CD4-positive, CD25-positive, alpha-beta regulatory T cell (primary cell): ENCODE measurements at regions not wholly inside any gene's neighbourhood (a gene's known extent, or its start where the extent isn't known, plus 50 kb on each side); places are given as distances from the start of the nearest gene placed in this dataset.

Experiments
- ATAC-seq, 2 donors: fragments of 150-1000 bp; cut with Tn5 transposase; one replicate each; pipeline ENCODE4 v1.10.0; 2021; ENCODE audit warnings: low read depth in 2 of 2, moderate number of reproducible peaks in 2 of 2, moderate library complexity in 1 of 2
- DNase-seq, 3 donors: peaks; one replicate each; pipeline versions ENCODE4 v3.0.0 to v3.0.0-alpha.2; 2012 to 2022; ENCODE audit warnings: mixed read lengths in 1 of 3
- H3K27ac ChIP-seq: one replicate; pipeline ENCODE4 v1.7.0; 2013; ENCODE audit warnings: mild to moderate bottlenecking, low read length; ENCODE audit not compliant: insufficient read depth, poor library complexity, severe bottlenecking
- H3K27me3 ChIP-seq: one replicate; pipeline ENCODE4 v1.7.0; 2013; ENCODE audit warnings: low read length; ENCODE audit not compliant: control insufficient read depth, insufficient read depth
- H3K36me3 ChIP-seq: one replicate; pipeline ENCODE4 v1.7.0; 2013; ENCODE audit warnings: mild to moderate bottlenecking, low read length, moderate library complexity; ENCODE audit not compliant: control insufficient read depth, insufficient read depth
- H3K4me1 ChIP-seq: 2 replicates; pipeline ENCODE4 v1.7.0; 2013; ENCODE audit warnings: mild to moderate bottlenecking, low read length; ENCODE audit not compliant: insufficient read depth, control insufficient read depth, poor library complexity, severe bottlenecking
- H3K4me3 ChIP-seq: one replicate; pipeline ENCODE4 v1.7.0; 2013; ENCODE audit warnings: low read depth, mild to moderate bottlenecking, low read length, moderate library complexity
- H3K9me3 ChIP-seq, 2 experiments: 1 replicate in 1 of 2; 2 replicates in 1 of 2; pipeline ENCODE4 v1.7.0; 2013; ENCODE audit warnings: low read length in 2 of 2, mild to moderate bottlenecking in 1 of 2, moderate library complexity in 1 of 2; ENCODE audit not compliant: control insufficient read depth in 2 of 2
- H3K27ac Mint-ChIP-seq, 3 donors: one replicate each; pipeline ENCODE4 v1.8.0; 2020 to 2022; ENCODE audit warnings: mild to moderate bottlenecking in 3 of 3, mixed read lengths in 3 of 3, moderate library complexity in 2 of 3
- H3K27me3 Mint-ChIP-seq: one replicate; pipeline ENCODE4 v1.8.0; 2022; ENCODE audit warnings: mild to moderate bottlenecking, mixed read lengths
- H3K36me3 Mint-ChIP-seq: one replicate; pipeline ENCODE4 v1.8.0; 2020; ENCODE audit warnings: mixed read lengths
- H3K4me1 Mint-ChIP-seq, 4 donors: one replicate each; pipeline ENCODE4 v1.8.0; 2020 to 2022; ENCODE audit warnings: mixed read lengths in 4 of 4, mild to moderate bottlenecking in 1 of 4
- H3K4me3 Mint-ChIP-seq, 4 donors: one replicate each; pipeline ENCODE4 v1.8.0; 2020 to 2022; ENCODE audit warnings: mild to moderate bottlenecking in 4 of 4, mixed read lengths in 4 of 4, moderate library complexity in 3 of 4
- H3K9me3 Mint-ChIP-seq, 7 donors: one replicate each; pipeline ENCODE4 v1.8.0; 2020 to 2022; ENCODE audit warnings: mixed read lengths in 7 of 7, mild to moderate bottlenecking in 3 of 7, moderate library complexity in 2 of 7

DNA sequence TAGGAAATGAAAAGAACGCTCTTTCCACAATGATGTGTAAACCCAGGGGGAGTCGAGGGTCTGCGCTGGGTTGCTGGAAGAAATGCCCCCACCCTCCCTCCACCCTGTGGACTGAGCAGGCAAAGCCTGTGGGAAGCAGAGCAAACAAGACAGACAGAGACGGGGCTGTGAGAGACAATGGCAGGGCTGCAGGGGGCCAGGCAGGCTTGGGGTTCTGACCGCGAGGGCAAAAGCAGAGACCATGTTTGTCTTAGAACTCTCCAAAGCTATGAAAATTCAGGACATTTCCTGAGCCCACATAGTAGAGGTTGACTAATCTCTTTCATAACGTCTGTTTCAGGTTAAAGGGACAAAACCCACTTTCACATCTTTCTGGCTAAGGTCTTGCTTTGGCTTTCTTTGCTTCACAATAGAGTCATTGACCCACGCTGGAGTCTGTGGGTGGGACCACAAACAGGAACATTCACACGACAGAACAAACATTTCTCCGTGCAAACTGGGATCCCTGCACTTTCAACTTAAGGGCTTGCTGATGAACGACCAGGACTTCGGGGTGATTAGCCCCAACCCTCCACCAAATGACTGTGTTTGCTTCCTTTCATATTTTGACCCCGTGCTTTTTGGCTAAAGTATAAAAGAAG, 156.0 kb upstream of the TPM1 start:
- ATAC-seq, result no peak
- peaks cover 16% of the 10 kb centered on the region for H3K27me3 Mint-ChIP-seq

DNA sequence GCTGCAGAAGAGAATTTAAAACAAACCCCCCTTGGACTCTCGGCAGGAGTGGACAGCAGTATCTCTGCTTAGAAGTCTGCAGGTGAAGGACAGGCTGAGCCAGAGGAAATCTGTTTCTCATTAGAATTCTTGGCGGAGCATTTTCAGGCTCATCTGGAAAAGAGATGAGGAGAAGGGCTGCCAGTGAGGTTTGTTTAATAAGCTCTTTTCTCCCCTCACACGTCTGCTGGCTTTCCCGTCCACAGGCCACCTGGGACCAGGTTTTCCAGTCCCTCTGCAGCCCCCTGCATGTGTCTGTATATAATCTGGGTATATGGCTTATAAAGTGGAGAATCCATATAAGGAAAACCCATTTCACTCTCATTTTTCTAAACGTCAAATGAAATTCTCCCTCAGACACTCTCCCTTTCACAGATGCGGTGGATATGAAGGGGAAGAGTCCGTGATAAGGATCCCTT, 155.4 kb upstream of the TPM1 start:
- H3K36me3 Mint-ChIP-seq, result no peaks in the 10 kb centered on the region
- H3K27me3 ChIP-seq, result peaks cover 3% of the 10 kb centered on the region
- no peaks in the 10 kb centered on the region for H3K9me3 ChIP-seq
- H3K4me1 Mint-ChIP-seq, result peaks cover 0 to 2% (median 0%) of the 10 kb centered on the region in 4 donors
- H3K4me3 ChIP-seq, result no peak overlapping the region
- H3K4me3 Mint-ChIP-seq, result no peak overlapping the region
- H3K36me3 ChIP-seq, result no peaks in the 10 kb centered on the region
- H3K27me3 Mint-ChIP-seq, result peaks cover 16% of the 10 kb centered on the region
- H3K27ac ChIP-seq, result no peak overlapping the region
- H3K27ac Mint-ChIP-seq, result no peak overlapping the region
- no peaks in the 10 kb centered on the region for H3K9me3 Mint-ChIP-seq
- no peak for ATAC-seq
- no peak for DNase-seq
- H3K4me1 ChIP-seq, result no peaks in the 10 kb centered on the region

More for the DNA sequence above, 156.0 kb upstream of the TPM1 start:
- Mint-ChIP-seq H3K27ac (no peak overlapping the region), H3K4me3 (no peak overlapping the region), H3K4me1 (peaks cover 0 to 2% (median 0%) of the 10 kb centered on the region in 4 donors), H3K36me3 (no peaks in the 10 kb centered on the region), H3K9me3 (no peaks in the 10 kb centered on the region)
- H3K4me1 ChIP-seq, result no peaks in the 10 kb centered on the region
- no peak overlapping the region for H3K27ac ChIP-seq
- no peak overlapping the region for H3K4me3 ChIP-seq
- peaks cover 2% of the 10 kb centered on the region for H3K27me3 ChIP-seq
- no peaks in the 10 kb centered on the region for H3K36me3 ChIP-seq
- H3K9me3 ChIP-seq, result no peaks in the 10 kb centered on the region
- DNase-seq, result no peak

DNA sequence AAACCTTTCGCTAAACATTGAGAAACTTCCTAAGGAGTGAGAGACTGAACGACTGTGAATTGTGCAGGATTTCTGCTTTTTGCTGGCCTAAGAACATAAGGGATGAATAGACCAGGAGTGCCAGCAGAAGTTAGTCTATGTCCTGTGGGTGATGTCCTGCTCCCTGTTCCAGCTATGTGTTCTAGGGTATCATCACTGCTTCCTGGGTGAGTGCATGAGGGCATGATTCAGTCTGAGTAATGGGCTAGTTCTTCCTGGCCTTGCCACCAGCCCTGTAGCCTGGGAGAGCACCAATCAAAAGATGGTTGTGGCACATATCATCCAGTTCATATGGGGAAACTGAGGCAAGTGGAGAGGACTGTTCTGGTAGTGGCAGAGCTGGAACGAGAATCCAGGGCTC, 153.9 kb upstream of the TPM1 start:
- H3K27ac ChIP-seq, result no peak overlapping the region
- DNase-seq, result no peak
- H3K36me3 Mint-ChIP-seq, result no peaks in the 10 kb centered on the region
- no peaks in the 10 kb centered on the region for H3K9me3 ChIP-seq
- H3K9me3 Mint-ChIP-seq, result no peaks in the 10 kb centered on the region
- H3K4me1 ChIP-seq, result no peaks in the 10 kb centered on the region
- no peak overlapping the region for H3K27ac Mint-ChIP-seq
- peaks cover 3% of the 10 kb centered on the region for H3K27me3 ChIP-seq
- ATAC-seq, result no peak
- H3K4me3 ChIP-seq, result no peak overlapping the region
- no peaks in the 10 kb centered on the region for H3K36me3 ChIP-seq
- no peaks in the 10 kb centered on the region for H3K4me1 Mint-ChIP-seq
- peaks cover 16% of the 10 kb centered on the region for H3K27me3 Mint-ChIP-seq
- no peak overlapping the region for H3K4me3 Mint-ChIP-seq

DNA sequence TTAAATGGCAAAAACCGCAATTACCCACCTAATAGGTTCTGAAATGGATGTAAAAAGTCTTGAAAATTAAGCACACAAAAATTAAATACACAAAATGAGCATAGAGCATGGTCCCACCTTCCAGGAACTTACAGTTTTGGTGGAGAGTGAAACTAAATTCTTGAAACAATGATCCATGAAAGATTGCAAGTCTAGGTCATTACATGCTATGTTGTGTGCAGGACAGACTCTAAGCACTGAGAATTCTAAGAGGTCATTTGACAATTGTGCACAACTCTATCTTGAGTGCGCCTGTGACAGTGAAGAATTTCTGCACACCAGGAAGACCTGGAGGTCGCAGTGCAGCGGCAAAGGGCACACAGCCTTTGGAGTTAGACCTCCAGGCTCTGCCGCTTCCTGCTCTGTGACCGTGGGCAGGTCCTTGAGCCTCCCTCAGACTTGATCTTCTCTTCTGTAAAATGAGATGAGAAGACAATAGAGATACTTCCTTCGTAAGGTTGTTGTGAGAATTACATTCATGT, 153.3 kb upstream of the TPM1 start:
- H3K36me3 ChIP-seq, result no peaks in the 10 kb centered on the region
- peaks cover 3% of the 10 kb centered on the region for H3K27me3 ChIP-seq
- H3K27ac ChIP-seq, result no peak overlapping the region
- ATAC-seq (no peak), DNase-seq (no peak)
- no peaks in the 10 kb centered on the region for H3K4me1 Mint-ChIP-seq
- H3K4me1 ChIP-seq, result no peaks in the 10 kb centered on the region
- H3K9me3 ChIP-seq, result no peaks in the 10 kb centered on the region
- no peak overlapping the region for H3K4me3 Mint-ChIP-seq
- H3K36me3 Mint-ChIP-seq, result no peaks in the 10 kb centered on the region
- no peaks in the 10 kb centered on the region for H3K9me3 Mint-ChIP-seq
- H3K27me3 Mint-ChIP-seq, result peaks cover 16% of the 10 kb centered on the region
- H3K27ac Mint-ChIP-seq, result no peak overlapping the region
- H3K4me3 ChIP-seq, result no peak overlapping the region

- H3K27me3 Mint-ChIP-seq, result peaks cover 14% of the 10 kb centered on the region
- H3K27ac ChIP-seq, result no peak overlapping the region
- no peaks in the 10 kb centered on the region for H3K4me1 ChIP-seq
- no peaks in the 10 kb centered on the region for H3K4me1 Mint-ChIP-seq
- no peak overlapping the region for H3K4me3 Mint-ChIP-seq
- no peaks in the 10 kb centered on the region for H3K36me3 Mint-ChIP-seq
- H3K36me3 ChIP-seq, result no peaks in the 10 kb centered on the region
- no peaks in the 10 kb centered on the region for H3K9me3 ChIP-seq
- peaks cover 3% of the 10 kb centered on the region for H3K27me3 ChIP-seq
- DNase-seq (no peak), ATAC-seq (no peak)
- H3K27ac Mint-ChIP-seq, result no peak overlapping the region
- H3K4me3 ChIP-seq, result no peak overlapping the region
- no peaks in the 10 kb centered on the region for H3K9me3 Mint-ChIP-seq
Observed at GRCh38 chr15:62889734-62890505, 152.6 kb upstream of the TPM1 start.

GRCh38 chr15:62894322-62895085, 148.0 kb upstream of the TPM1 start:
- Mint-ChIP-seq H3K4me1 (no peaks in the 10 kb centered on the region), H3K36me3 (no peaks in the 10 kb centered on the region), H3K27me3 (peaks cover 19% of the 10 kb centered on the region), H3K27ac (no peak overlapping the region), H3K9me3 (no peaks in the 10 kb centered on the region), H3K4me3 (no peak overlapping the region)
- no peaks in the 10 kb centered on the region for H3K36me3 ChIP-seq
- H3K27ac ChIP-seq, result no peak overlapping the region
- no peak for ATAC-seq
- no peak overlapping the region for H3K4me3 ChIP-seq
- no peaks in the 10 kb centered on the region for H3K4me1 ChIP-seq
- no peaks in the 10 kb centered on the region for H3K9me3 ChIP-seq
- H3K27me3 ChIP-seq, result peaks cover 3% of the 10 kb centered on the region
- no peak for DNase-seq

DNA sequence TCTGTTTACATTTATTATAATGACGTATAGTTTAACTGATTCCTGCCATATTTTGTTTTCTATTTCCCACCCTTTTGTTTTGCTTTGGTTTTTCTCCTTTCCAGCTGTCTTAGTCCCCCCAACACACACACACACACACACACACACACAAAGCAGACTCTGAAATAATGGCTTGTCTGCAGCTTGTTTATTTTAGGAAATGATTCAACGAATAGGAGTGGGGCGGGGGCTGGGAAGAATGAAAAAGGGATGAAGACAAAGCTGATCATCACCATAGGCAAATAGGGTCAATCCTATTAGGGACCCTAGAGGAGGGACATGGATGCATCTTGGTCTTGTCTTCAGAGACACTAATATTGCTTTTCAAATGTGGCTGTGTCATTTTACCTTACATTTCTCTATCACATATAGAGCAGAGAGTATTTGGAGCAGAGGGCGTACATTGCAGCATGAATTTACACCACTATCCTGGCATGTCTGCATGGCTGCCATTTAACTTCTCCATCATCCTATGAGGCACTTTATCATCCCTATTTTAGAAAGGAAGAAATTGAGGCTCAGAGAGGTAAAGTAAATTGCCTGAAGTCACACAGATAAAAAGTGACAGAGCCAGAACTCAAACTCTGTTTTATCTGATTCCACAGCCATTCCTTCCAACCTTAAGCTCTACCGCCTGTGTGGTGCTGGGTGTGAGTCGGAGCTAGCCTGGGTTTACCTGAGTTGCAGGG, 147.2 kb upstream of the TPM1 start:
- Histone ChIP-seq H3K9me3 (no peaks in the 10 kb centered on the region), H3K27ac (no peak overlapping the region), H3K27me3 (peaks cover 3% of the 10 kb centered on the region), H3K36me3 (no peaks in the 10 kb centered on the region), H3K4me1 (no peaks in the 10 kb centered on the region), H3K4me3 (no peak overlapping the region)
- Mint-ChIP-seq H3K9me3 (no peaks in the 10 kb centered on the region), H3K27ac (no peak overlapping the region), H3K27me3 (peaks cover 19% of the 10 kb centered on the region), H3K4me1 (no peaks in the 10 kb centered on the region), H3K36me3 (no peaks in the 10 kb centered on the region), H3K4me3 (no peak overlapping the region)
- DNase-seq (no peak), ATAC-seq (no peak)
